ENCODE measurements at regions not wholly inside any gene's neighbourhood (a gene's known extent, or its start where the extent isn't known, plus 50 kb on each side); places are given as distances from the start of the nearest gene placed in this dataset.

GRCh38 chr4:11081006-11081405 is 347.7 kb downstream of the HS3ST1 start:
- Histone ChIP-seq H3K9me3 (ENCODE audit: control insufficient read depth in 4 of 4, low read length in 3 of 4) (no peaks in the 10 kb centered on the region), H3K9ac (ENCODE audit: low read depth in 1 of 2, low read length in 2 of 2) (no peak overlapping the region), H3K36me3 (ENCODE audit: control insufficient read depth in 4 of 4, insufficient read depth in 3 of 4, low read depth in 1 of 4, low read length in 3 of 4) (no peaks in the 10 kb centered on the region), H3K4me1 (ENCODE audit: control insufficient read depth in 4 of 4, insufficient read depth in 4 of 4, low read length in 3 of 4) (no peaks in the 10 kb centered on the region), H3K27ac (ENCODE audit: low read depth in 1 of 2, low read length in 2 of 2) (no peak overlapping the region), H3K27me3 (ENCODE audit: control insufficient read depth in 4 of 4, insufficient read depth in 4 of 4, low read length in 3 of 4) (no peaks in the 10 kb centered on the region), H3K4me3 (ENCODE audit: low read depth in 1 of 3, low read length in 3 of 3) (no peak overlapping the region)
- TF ChIP-seq TAF1 (conservative IDR thresholded peaks at IDR 0.05) (no peak), FOXA2 (IDR thresholded peaks at IDR 0.05) (no peak), SP1 (IDR thresholded peaks at IDR 0.05) (no peak), CTCF (IDR thresholded peaks at IDR 0.05; ENCODE audit: low read depth, low read length, missing input control) (no peak), REST (IDR thresholded peaks at IDR 0.05) (no peak), RAD21 (IDR thresholded peaks at IDR 0.05) (no peak), HNF4G (IDR thresholded peaks at IDR 0.05) (no peak), MAX (IDR thresholded peaks at IDR 0.05) (no peak), YY1 (IDR thresholded peaks at IDR 0.05) (no peak), EGR1 (IDR thresholded peaks at IDR 0.05; ENCODE audit: low read depth in 2 of 2) (no peak)
- DNase-seq (ENCODE audit: low spot score), result no peak

- no peak for DNase-seq (ENCODE audit: low spot score)
- Histone ChIP-seq H3K27me3 (ENCODE audit: control insufficient read depth in 4 of 4, insufficient read depth in 4 of 4, low read length in 3 of 4) (no peaks in the 10 kb centered on the region), H3K9me3 (ENCODE audit: control insufficient read depth in 4 of 4, low read length in 3 of 4) (no peaks in the 10 kb centered on the region), H3K4me3 (ENCODE audit: low read depth in 1 of 3, low read length in 3 of 3) (no peak overlapping the region), H3K4me1 (ENCODE audit: control insufficient read depth in 4 of 4, insufficient read depth in 4 of 4, low read length in 3 of 4) (no peaks in the 10 kb centered on the region), H3K36me3 (ENCODE audit: control insufficient read depth in 4 of 4, insufficient read depth in 3 of 4, low read depth in 1 of 4, low read length in 3 of 4) (no peaks in the 10 kb centered on the region), H3K27ac (ENCODE audit: low read depth in 1 of 2, low read length in 2 of 2) (no peak overlapping the region), H3K9ac (ENCODE audit: low read depth in 1 of 2, low read length in 2 of 2) (no peak overlapping the region)
- no peak for TF ChIP-seq HNF4A (conservative IDR thresholded peaks at IDR 0.05)
- TF ChIP-seq MAX (IDR thresholded peaks at IDR 0.05), result no peak
- no peak for TF ChIP-seq ZBTB33 (IDR thresholded peaks at IDR 0.05)
- no peak for TF ChIP-seq CTCF (IDR thresholded peaks at IDR 0.05; ENCODE audit: low read depth, low read length, missing input control)
- 63% methylated on average over 1 of the region's 1 CpG for WGBS
These were observed 349.5 kb downstream of the HS3ST1 start for GRCh38 chr4:11079171-11079570.

Measured in liver (tissue), 8 donors.